ENCODE measurements at regions not wholly inside any gene's neighbourhood (a gene's known extent, or its start where the extent isn't known, plus 50 kb on each side); places are given as distances from the start of the nearest gene placed in this dataset.

- TF ChIP-seq, protein P1, sequence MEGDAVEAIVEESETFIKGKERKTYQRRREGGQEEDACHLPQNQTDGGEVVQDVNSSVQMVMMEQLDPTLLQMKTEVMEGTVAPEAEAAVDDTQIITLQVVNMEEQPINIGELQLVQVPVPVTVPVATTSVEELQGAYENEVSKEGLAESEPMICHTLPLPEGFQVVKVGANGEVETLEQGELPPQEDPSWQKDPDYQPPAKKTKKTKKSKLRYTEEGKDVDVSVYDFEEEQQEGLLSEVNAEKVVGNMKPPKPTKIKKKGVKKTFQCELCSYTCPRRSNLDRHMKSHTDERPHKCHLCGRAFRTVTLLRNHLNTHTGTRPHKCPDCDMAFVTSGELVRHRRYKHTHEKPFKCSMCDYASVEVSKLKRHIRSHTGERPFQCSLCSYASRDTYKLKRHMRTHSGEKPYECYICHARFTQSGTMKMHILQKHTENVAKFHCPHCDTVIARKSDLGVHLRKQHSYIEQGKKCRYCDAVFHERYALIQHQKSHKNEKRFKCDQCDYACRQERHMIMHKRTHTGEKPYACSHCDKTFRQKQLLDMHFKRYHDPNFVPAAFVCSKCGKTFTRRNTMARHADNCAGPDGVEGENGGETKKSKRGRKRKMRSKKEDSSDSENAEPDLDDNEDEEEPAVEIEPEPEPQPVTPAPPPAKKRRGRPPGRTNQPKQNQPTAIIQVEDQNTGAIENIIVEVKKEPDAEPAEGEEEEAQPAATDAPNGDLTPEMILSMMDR (IDR thresholded peaks at IDR 0.05) = no peak
- no peak for TF ChIP-seq POLR2A (IDR thresholded peaks at IDR 0.05)
Observed at GRCh38 chr1:55861676-55862340, 646.6 kb upstream of the USP24 start.
